Hepatocyte (in vitro differentiated cells): ENCODE measurements at regions not wholly inside any gene's neighbourhood (a gene's known extent, or its start where the extent isn't known, plus 50 kb on each side); places are given as distances from the start of the nearest gene placed in this dataset.

Experiments used
- CTCF ChIP-seq: fragments of 200-600 bp; sonication (generic); IDR thresholded peaks from 2 replicates; pipeline ENCODE4 v1.5.1; 2016; ENCODE audit warnings: antibody characterized with exemption, mild to moderate bottlenecking; ENCODE audit not compliant: poor library complexity
- EZH2 ChIP-seq: fragments of 200-600 bp; sonication (generic); IDR thresholded peaks from 2 replicates; pipeline ENCODE4 v1.6.1; 2016; ENCODE audit warnings: antibody characterized with exemption, mild to moderate bottlenecking, borderline replicate concordance

- no peak for TF ChIP-seq CTCF
- no peak for TF ChIP-seq EZH2
Observed at GRCh38 chr5:121793791-121794190, 57.9 kb upstream of the FTMT start.
